ENCODE measurements at regions not wholly inside any gene's neighbourhood (a gene's known extent, or its start where the extent isn't known, plus 50 kb on each side); places are given as distances from the start of the nearest gene placed in this dataset.
"Not testable (repeated sequence)": the region's sequence is repeated elsewhere in the genome, so short reads cannot be mapped to it uniquely, and the experiment has no call there.

DNA sequence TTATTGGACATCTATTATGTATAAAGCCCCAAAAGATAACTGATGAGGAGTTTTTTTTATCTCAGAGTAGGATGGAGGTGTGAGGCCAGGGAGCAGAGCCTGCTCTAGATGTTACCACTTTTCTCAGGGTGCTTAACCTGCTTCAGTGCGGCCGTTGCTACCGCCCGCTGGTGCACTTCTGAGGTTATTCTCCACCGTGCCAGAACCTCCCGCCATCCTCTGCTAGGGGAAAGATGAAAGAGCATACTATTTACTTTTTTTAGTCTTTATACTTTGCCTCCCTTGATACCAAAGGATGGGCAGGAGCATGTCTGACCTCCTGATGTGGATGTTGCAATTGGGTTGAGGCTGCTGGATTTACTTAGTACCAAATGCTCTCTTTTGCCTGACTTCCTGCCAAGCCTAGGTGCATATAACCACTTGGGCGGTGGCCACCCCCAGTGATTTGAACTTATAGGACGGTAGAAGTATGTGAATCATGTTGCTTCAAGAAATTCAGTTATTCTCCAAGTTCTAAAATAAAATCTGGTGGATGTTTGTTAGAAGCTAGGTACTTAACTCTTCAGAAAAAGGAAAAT lies 71.1 kb upstream of the HSPB3 start:
- Mint-ChIP-seq H3K36me3 (no peaks in the 10 kb centered on the region), H3K4me3 (no peak overlapping the region), H3K27me3 (peaks cover 6% of the 10 kb centered on the region), H3K27ac (no peak overlapping the region), H3K4me1 (no peaks in the 10 kb centered on the region), H3K9me3 (no peaks in the 10 kb centered on the region)
- ATAC-seq (ENCODE audit: low read depth), result no peak
- DNase-seq (ENCODE audit: low spot score in 2 of 2), result no peak

- Mint-ChIP-seq H3K27me3 (peaks cover 9% of the 10 kb centered on the region), H3K36me3 (peaks cover 2% of the 10 kb centered on the region), H3K4me1 (no peaks in the 10 kb centered on the region), H3K27ac (no peak overlapping the region), H3K4me3 (no peak overlapping the region), H3K9me3 (no peaks in the 10 kb centered on the region)
- ATAC-seq (ENCODE audit: low read depth) (no peak), DNase-seq (ENCODE audit: low spot score in 2 of 2) (no peak)
Observed at GRCh38 chr5:54383941-54384340, 71.6 kb upstream of the HSPB3 start.

GRCh38 chr5:54383225-54383901 lies 72.1 kb upstream of the HSPB3 start:
- no peak for DNase-seq (ENCODE audit: low spot score in 2 of 2)
- no peak overlapping the region for H3K27ac Mint-ChIP-seq
- H3K27me3 Mint-ChIP-seq, result peaks cover 9% of the 10 kb centered on the region
- H3K36me3 Mint-ChIP-seq, result peaks cover 2% of the 10 kb centered on the region
- no peaks in the 10 kb centered on the region for H3K9me3 Mint-ChIP-seq
- ATAC-seq (ENCODE audit: low read depth), result no peak
- H3K4me3 Mint-ChIP-seq, result no peak overlapping the region
- no peaks in the 10 kb centered on the region for H3K4me1 Mint-ChIP-seq

- H3K27ac Mint-ChIP-seq; ATAC-seq (ENCODE audit: low read depth); H3K4me3 Mint-ChIP-seq; H3K27me3 Mint-ChIP-seq; H3K9me3 Mint-ChIP-seq; H3K4me1 Mint-ChIP-seq; DNase-seq (ENCODE audit: low spot score in 2 of 2); H3K36me3 Mint-ChIP-seq: not testable (repeated sequence)
Observed at GRCh38 chr5:54381319-54381718, 70.9 kb upstream of the ARL15 start.

DNA sequence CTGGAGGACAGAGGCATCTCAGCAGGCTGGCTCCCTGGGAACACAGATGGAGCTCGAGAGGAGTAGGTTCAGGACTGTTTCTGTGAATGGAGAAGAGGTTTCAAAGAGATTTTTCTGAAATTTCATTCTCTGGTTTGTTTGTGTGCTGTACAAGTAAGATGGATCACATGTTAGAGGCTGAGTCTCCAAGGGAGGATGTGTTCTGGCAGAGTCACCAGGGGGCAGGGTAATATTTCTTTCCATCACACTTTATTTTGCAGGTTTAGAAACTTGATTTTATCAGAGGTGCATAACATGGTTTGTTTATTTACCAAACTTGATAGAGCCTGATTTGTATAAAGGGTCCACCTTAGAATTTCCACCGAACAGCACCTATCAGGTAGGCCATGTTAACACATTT lies 69.2 kb upstream of the ARL15 start:
- Mint-ChIP-seq H3K27ac (no peak overlapping the region), H3K36me3 (peaks cover 2% of the 10 kb centered on the region), H3K27me3 (peaks cover 9% of the 10 kb centered on the region), H3K4me1 (no peaks in the 10 kb centered on the region), H3K4me3 (no peak overlapping the region), H3K9me3 (no peaks in the 10 kb centered on the region)
- no peak for ATAC-seq (ENCODE audit: low read depth)
- DNase-seq (ENCODE audit: low spot score in 2 of 2), result no peak

DNA sequence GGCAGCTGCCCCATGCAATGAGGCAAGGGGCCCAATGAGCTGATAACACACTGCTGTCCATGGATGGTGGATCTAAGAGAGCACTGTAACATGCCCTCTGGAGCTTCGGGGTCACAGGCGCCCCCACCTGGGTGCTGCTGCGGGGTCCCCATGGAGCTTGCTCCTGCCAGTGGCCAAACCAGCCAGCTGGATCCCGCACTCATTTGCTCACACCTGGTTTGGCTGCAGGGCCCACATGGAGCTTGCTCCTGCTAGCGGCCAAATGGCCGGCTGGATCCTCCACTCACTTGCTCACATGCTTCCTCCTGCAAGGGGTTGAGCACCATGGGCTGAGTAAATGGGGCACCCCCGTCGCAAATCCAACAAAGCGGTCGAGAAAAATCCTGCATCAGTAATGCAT lies 68.3 kb upstream of the ARL15 start:
- H3K27me3 Mint-ChIP-seq, result peaks cover 7% of the 10 kb centered on the region
- DNase-seq (ENCODE audit: low spot score in 2 of 2), result no peak
- H3K9me3 Mint-ChIP-seq, result peaks cover 1% of the 10 kb centered on the region
- H3K36me3 Mint-ChIP-seq, result peaks cover 2% of the 10 kb centered on the region
- no peaks in the 10 kb centered on the region for H3K4me1 Mint-ChIP-seq
- no peak overlapping the region for H3K27ac Mint-ChIP-seq
- no peak overlapping the region for H3K4me3 Mint-ChIP-seq
- no peak for ATAC-seq (ENCODE audit: low read depth)

DNA sequence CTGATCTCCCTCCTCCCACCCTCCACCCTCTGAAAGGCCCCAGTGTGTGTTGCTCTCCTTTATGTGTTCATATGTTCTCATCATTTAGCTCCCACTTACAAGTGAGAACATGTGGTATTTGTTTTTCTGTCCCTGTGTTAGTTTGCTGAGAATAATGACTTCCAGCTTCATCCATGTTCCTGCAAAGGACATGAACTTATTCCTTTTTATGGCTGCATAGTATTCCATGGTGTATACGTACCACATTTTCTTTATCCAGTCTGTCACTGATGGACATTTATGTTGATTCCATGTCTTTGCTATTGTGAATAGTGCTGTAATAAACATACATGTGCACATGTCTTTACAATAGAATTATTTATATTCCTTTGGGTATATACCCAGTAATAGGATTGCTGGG lies 67.0 kb upstream of the ARL15 start:
- DNase-seq (ENCODE audit: low spot score in 2 of 2); H3K4me3 Mint-ChIP-seq; H3K36me3 Mint-ChIP-seq; H3K4me1 Mint-ChIP-seq; H3K27ac Mint-ChIP-seq; H3K27me3 Mint-ChIP-seq; ATAC-seq (ENCODE audit: low read depth); H3K9me3 Mint-ChIP-seq: not testable (repeated sequence)

- no peak for ATAC-seq (ENCODE audit: low read depth)
- Mint-ChIP-seq H3K4me1 (no peaks in the 10 kb centered on the region), H3K4me3 (no peak overlapping the region), H3K36me3 (no peaks in the 10 kb centered on the region), H3K27ac (no peak overlapping the region), H3K9me3 (peaks cover 6% of the 10 kb centered on the region), H3K27me3 (peaks cover 4% of the 10 kb centered on the region)
- no peak for DNase-seq (ENCODE audit: low spot score in 2 of 2)
Observed at GRCh38 chr5:54370982-54371381, 60.6 kb upstream of the ARL15 start.

DNA sequence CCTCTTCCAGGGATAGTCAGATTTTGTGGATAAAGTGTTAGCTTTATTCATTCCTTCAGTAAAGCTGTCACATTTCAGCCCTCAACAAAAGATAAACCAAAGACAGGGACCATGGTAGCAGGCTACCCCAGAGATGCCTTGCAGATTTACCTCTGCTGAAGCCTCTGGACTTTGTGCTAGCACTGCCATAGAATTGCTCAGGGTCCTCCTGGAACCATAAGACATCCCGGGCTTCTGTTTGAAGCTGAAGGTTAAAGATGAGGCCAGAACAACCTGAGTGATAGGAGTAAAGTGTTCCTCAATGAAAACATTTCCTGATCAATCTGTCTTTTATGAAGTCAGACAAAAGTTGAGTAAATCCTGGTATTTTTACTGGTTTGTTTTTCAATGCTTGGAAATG lies 57.5 kb upstream of the ARL15 start:
- peaks cover 3% of the 10 kb centered on the region for H3K4me1 Mint-ChIP-seq
- H3K27ac Mint-ChIP-seq, result no peak overlapping the region
- no peaks in the 10 kb centered on the region for H3K36me3 Mint-ChIP-seq
- no peak overlapping the region for H3K4me3 Mint-ChIP-seq
- H3K27me3 Mint-ChIP-seq, result peaks cover 8% of the 10 kb centered on the region
- ATAC-seq (ENCODE audit: low read depth) (no peak), DNase-seq (ENCODE audit: low spot score in 2 of 2) (no peak)
- H3K9me3 Mint-ChIP-seq, result peaks cover 4% of the 10 kb centered on the region

DNA sequence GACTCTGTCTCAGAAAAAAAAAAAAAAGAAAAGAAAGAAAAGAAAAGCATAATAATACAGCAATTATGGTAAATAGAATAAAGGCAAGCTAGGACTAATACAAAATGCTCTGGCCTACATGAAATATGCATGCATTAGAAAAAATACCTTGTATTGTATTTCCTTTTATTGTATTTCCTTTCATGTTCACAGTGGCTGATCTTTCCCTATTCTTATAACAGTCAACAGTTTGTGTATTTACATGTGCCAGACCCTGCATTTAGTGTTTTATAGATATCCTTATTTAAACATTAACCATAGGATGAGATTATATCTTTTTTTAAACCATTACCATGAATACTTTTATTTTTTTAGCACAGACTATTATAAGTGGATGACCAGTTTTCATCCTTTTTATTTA lies 56.3 kb upstream of the ARL15 start:
- H3K27ac Mint-ChIP-seq, result no peak overlapping the region
- no peaks in the 10 kb centered on the region for H3K9me3 Mint-ChIP-seq
- no peak overlapping the region for H3K4me3 Mint-ChIP-seq
- DNase-seq (ENCODE audit: low spot score in 2 of 2), result no peak
- H3K36me3 Mint-ChIP-seq, result no peaks in the 10 kb centered on the region
- H3K4me1 Mint-ChIP-seq, result peaks cover 5% of the 10 kb centered on the region
- no peak for ATAC-seq (ENCODE audit: low read depth)
- peaks cover 5% of the 10 kb centered on the region for H3K27me3 Mint-ChIP-seq

GRCh38 chr5:54363669-54364068 lies 53.3 kb upstream of the ARL15 start:
- peaks cover 10% of the 10 kb centered on the region for H3K27me3 Mint-ChIP-seq
- H3K4me1 Mint-ChIP-seq, result peaks cover 5% of the 10 kb centered on the region
- no peak overlapping the region for H3K27ac Mint-ChIP-seq
- no peak overlapping the region for H3K4me3 Mint-ChIP-seq
- no peaks in the 10 kb centered on the region for H3K9me3 Mint-ChIP-seq
- no peaks in the 10 kb centered on the region for H3K36me3 Mint-ChIP-seq
- ATAC-seq (ENCODE audit: low read depth) (no peak), DNase-seq (ENCODE audit: low spot score in 2 of 2) (no peak)

DNA sequence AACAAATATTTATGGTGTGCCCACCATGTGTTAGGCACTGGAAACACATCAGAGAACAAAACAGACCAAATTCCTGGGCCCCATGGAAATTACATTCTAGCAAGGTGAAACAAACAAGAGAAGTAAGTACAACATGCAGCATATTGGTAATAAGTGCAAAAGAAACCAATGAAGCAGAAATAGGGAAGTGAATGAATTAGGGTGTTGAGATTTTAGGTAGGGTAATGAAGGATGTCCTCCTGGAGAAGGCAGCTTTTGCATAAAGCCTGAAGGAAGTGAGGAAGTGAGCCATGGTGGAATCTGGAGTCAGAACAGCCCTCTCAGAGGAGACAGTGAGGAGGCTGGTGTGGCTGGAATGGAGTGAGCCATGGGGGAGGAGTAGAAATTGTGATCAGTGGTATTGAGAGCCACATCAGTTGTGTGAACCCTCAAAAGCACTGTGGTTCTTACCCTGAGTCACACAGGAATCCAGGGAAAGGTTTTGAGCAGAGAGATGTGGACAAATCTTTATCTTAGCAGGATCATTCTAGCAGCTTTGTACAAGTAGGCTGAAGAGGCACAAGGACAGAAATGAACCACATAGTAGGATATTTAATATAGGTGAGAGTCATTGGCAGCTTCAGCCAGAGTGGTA lies 52.7 kb upstream of the ARL15 start:
- H3K27ac Mint-ChIP-seq, result no peak overlapping the region
- H3K36me3 Mint-ChIP-seq, result no peaks in the 10 kb centered on the region
- no peak overlapping the region for H3K4me3 Mint-ChIP-seq
- no peak for DNase-seq (ENCODE audit: low spot score in 2 of 2)
- H3K9me3 Mint-ChIP-seq, result no peaks in the 10 kb centered on the region
- H3K4me1 Mint-ChIP-seq, result peaks cover 5% of the 10 kb centered on the region
- H3K27me3 Mint-ChIP-seq, result peaks cover 10% of the 10 kb centered on the region
- ATAC-seq (ENCODE audit: low read depth), result peak; percentile 53

- Mint-ChIP-seq H3K4me3 (no peak overlapping the region), H3K27me3 (peaks cover 11% of the 10 kb centered on the region), H3K9me3 (no peaks in the 10 kb centered on the region), H3K4me1 (peaks cover 5% of the 10 kb centered on the region), H3K36me3 (no peaks in the 10 kb centered on the region), H3K27ac (no peak overlapping the region)
- ATAC-seq (ENCODE audit: low read depth) (no peak), DNase-seq (ENCODE audit: low spot score in 2 of 2) (no peak)
Observed at GRCh38 chr5:54362434-54362833, 52.1 kb upstream of the ARL15 start.

DNA sequence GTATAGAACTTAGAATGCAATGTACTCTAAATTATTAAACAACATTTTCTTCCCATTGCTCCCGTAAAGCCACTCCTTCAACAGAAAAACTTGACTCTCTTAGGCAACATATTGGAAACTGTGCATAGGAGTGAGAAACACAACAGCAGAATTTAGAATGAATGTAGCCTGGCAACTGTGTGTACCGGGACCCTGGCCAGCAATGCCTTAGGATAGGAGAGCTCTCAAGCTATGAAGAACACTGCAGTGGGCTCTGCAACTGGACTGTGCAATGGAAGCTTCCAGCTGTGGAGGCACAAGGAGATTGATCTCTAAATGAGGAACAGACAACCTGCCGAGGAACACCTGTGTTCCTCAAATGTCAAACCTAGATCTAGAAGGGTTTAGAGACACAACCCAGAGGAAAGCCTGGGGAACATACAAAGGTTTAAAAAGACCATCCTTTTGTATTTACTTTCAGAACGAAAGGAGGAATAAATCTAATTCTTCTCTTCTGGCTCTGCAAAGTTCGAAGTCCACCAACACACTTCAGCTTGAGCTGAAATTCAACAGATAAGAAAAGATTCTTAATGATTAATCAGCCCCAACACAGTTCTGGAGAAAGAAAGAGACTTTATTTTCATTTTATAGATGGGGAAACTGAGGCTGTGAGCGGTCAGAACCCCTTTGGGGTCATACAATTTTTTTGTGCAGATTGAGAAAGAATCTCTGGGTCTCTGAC lies 51.5 kb upstream of the ARL15 start:
- no peak overlapping the region for H3K27ac Mint-ChIP-seq
- no peak overlapping the region for H3K4me3 Mint-ChIP-seq
- ATAC-seq (ENCODE audit: low read depth), result no peak
- H3K27me3 Mint-ChIP-seq, result peaks cover 11% of the 10 kb centered on the region
- H3K4me1 Mint-ChIP-seq, result peaks cover 5% of the 10 kb centered on the region
- H3K9me3 Mint-ChIP-seq, result no peaks in the 10 kb centered on the region
- DNase-seq (ENCODE audit: low spot score in 2 of 2), result no peak
- H3K36me3 Mint-ChIP-seq, result no peaks in the 10 kb centered on the region

Data from memory B cell (primary cell).